ENCODE measurements at regions not wholly inside any gene's neighbourhood (a gene's known extent, or its start where the extent isn't known, plus 50 kb on each side); places are given as distances from the start of the nearest gene placed in this dataset.
A peak's percentile ranks its signal among the peaks of the same experiment; 100 is the strongest.

- no peak for DNase-seq
These were observed 186.8 kb downstream of the ZEB2 start for GRCh38 chr2:144333143-144333555.

GRCh38 chr2:144332356-144333142 lies 187.4 kb downstream of the ZEB2 start:
- DNase-seq, result peak; percentile 90 to 94

- peak; percentile 90 to 92 for DNase-seq
These were observed 188.1 kb downstream of the ZEB2 start for GRCh38 chr2:144331674-144332355.

GRCh38 chr2:144330951-144331673 lies 188.8 kb downstream of the ZEB2 start:
- peak; percentile 76 to 78 for DNase-seq

GRCh38 chr2:144329472-144329871 lies 190.4 kb downstream of the ZEB2 start:
- no peak for DNase-seq

- DNase-seq, result no peak
These were observed 191.0 kb downstream of the ZEB2 start for GRCh38 chr2:144328938-144329337.

- no peak for DNase-seq
These were observed 193.1 kb downstream of the ZEB2 start for GRCh38 chr2:144326825-144327224.

GRCh38 chr2:144325086-144325485 lies 194.8 kb downstream of the ZEB2 start:
- peak in 1 of 2 experiments; percentile 14 for DNase-seq

- DNase-seq, result no peak
These were observed 195.4 kb downstream of the ZEB2 start for GRCh38 chr2:144324446-144325045.

- no peak for DNase-seq
These were observed 196.0 kb downstream of the ZEB2 start for GRCh38 chr2:144323946-144324345.

- no peak for DNase-seq
These were observed 197.5 kb downstream of the ZEB2 start for GRCh38 chr2:144322379-144322778.

GRCh38 chr2:144320491-144320890 lies 199.4 kb downstream of the ZEB2 start:
- peak; percentile 77 to 86 for DNase-seq

GRCh38 chr2:144317071-144317738 lies 202.7 kb downstream of the ZEB2 start:
- no peak for DNase-seq

GRCh38 chr2:144310889-144311608 lies 208.9 kb downstream of the ZEB2 start:
- DNase-seq, result no peak

GRCh38 chr2:144310484-144310883 lies 209.4 kb downstream of the ZEB2 start:
- DNase-seq, result no peak

GRCh38 chr2:144307711-144308110 lies 212.2 kb downstream of the ZEB2 start:
- DNase-seq, result no peak

- DNase-seq, result no peak
These were observed 215.7 kb downstream of the ZEB2 start for GRCh38 chr2:144304202-144304601.

- DNase-seq, result no peak
These were observed 219.3 kb downstream of the ZEB2 start for GRCh38 chr2:144300632-144301031.

GRCh38 chr2:144290276-144290675 lies 229.6 kb downstream of the ZEB2 start:
- no peak for DNase-seq

GRCh38 chr2:144288438-144288837 lies 231.5 kb downstream of the ZEB2 start:
- no peak for DNase-seq

GRCh38 chr2:144285324-144285723 lies 234.6 kb downstream of the ZEB2 start:
- no peak for DNase-seq

- DNase-seq, result no peak
These were observed 238.4 kb downstream of the ZEB2 start for GRCh38 chr2:144281476-144281875.
